ENCODE measurements at regions not wholly inside any gene's neighbourhood (a gene's known extent, or its start where the extent isn't known, plus 50 kb on each side); places are given as distances from the start of the nearest gene placed in this dataset.

- TF ChIP-seq CTCF (IDR thresholded peaks at IDR 0.05) (no peak), POLR2A (IDR thresholded peaks at IDR 0.05) (no peak)
Measured at GRCh38 chr11:23211221-23211620, 350.9 kb upstream of the CCDC179 start.
